ENCODE measurements at regions not wholly inside any gene's neighbourhood (a gene's known extent, or its start where the extent isn't known, plus 50 kb on each side); places are given as distances from the start of the nearest gene placed in this dataset.

GRCh38 chr2:16014041-16014787 is 73.9 kb downstream of the MYCN start:
- no peak for DNase-seq (ENCODE audit: low read depth)
- no peak for FAIRE-seq

DNA sequence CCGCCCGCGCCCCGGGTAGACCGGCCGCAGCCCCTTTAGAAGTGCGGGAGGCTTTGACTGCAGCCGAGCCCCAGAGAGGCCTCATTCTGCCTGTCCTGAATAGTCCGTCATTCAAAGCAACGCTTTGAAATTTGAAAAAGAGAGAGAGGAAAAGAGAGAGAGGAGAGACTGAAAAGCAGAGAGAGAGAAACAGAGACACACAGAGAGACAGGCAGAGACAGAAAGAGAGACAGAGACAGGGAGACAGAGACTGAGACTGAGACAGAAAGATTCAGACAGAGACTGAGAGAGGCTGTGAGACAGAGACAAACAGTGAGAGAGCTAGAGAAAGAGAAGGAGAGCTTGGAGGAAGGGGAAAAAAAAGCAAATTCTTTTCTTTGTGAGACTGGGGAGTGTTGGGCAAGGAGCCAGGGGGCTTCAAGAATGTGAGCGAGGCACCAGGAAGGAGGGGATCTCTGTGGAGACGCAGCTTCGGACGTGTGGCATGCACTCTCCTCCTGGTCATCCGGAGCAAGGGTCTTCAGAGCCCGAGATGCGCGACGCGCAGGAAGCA is 73.1 kb downstream of the MYCN start:
- Histone ChIP-seq H3K4me3 (ENCODE audit: low read depth, low read length) (no peak overlapping the region), H3K36me3 (ENCODE audit: control insufficient read depth, insufficient read depth, low read length) (no peaks in the 10 kb centered on the region), H3K27me3 (ENCODE audit: control insufficient read depth, insufficient read depth, low read length) (peaks cover 2% of the 10 kb centered on the region)
- FAIRE-seq (no peak), DNase-seq (ENCODE audit: low read depth) (no peak)
- TF ChIP-seq CTCF (IDR thresholded peaks at IDR 0.05; ENCODE audit: insufficient read depth, low read length, severe bottlenecking), result no peak

More at GRCh38 chr2:16014041-16014787, 73.9 kb downstream of the MYCN start:
- Histone ChIP-seq H3K36me3 (ENCODE audit: control insufficient read depth, insufficient read depth, low read length) (no peaks in the 10 kb centered on the region), H3K27me3 (ENCODE audit: control insufficient read depth, insufficient read depth, low read length) (peaks cover 2% of the 10 kb centered on the region), H3K4me3 (ENCODE audit: low read depth, low read length) (no peak overlapping the region)
- TF ChIP-seq CTCF (IDR thresholded peaks at IDR 0.05; ENCODE audit: insufficient read depth, low read length, severe bottlenecking), result no peak

GRCh38 chr2:16012626-16013358 is 72.4 kb downstream of the MYCN start:
- FAIRE-seq, result peak; percentile 7

GRCh38 chr2:16012029-16012596 is 71.8 kb downstream of the MYCN start:
- DNase-seq (ENCODE audit: low read depth) (no peak), FAIRE-seq (no peak)
- no peak for TF ChIP-seq CTCF (IDR thresholded peaks at IDR 0.05; ENCODE audit: insufficient read depth, low read length, severe bottlenecking)
- no peaks in the 10 kb centered on the region for H3K36me3 ChIP-seq (ENCODE audit: control insufficient read depth, insufficient read depth, low read length)
- peaks cover 2% of the 10 kb centered on the region for H3K27me3 ChIP-seq (ENCODE audit: control insufficient read depth, insufficient read depth, low read length)
- H3K4me3 ChIP-seq (ENCODE audit: low read depth, low read length), result no peak overlapping the region

More at GRCh38 chr2:16012626-16013358, 72.4 kb downstream of the MYCN start:
- no peak for TF ChIP-seq CTCF (IDR thresholded peaks at IDR 0.05; ENCODE audit: insufficient read depth, low read length, severe bottlenecking)
- no peak overlapping the region for H3K4me3 ChIP-seq (ENCODE audit: low read depth, low read length)
- DNase-seq (ENCODE audit: low read depth), result peak; percentile 65
- H3K27me3 ChIP-seq (ENCODE audit: control insufficient read depth, insufficient read depth, low read length), result peaks cover 2% of the 10 kb centered on the region
- H3K36me3 ChIP-seq (ENCODE audit: control insufficient read depth, insufficient read depth, low read length), result no peaks in the 10 kb centered on the region

DNA sequence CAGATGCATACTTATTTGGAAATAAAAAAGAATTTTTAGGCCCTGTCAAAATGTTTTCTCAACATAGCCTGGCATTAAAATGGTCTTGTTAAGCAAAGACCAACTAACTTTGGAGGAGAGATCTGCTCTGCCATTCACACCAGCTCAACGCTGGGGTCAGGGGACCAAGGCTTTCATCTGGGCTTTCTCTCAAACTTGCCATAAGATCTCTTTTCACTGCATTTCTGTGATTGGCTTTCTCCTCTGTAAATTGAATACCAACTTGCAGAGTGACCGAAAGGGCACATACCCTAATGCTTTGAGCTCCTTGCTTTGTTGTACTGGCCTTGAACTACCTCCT is 71.2 kb downstream of the MYCN start:
- no peaks in the 10 kb centered on the region for H3K36me3 ChIP-seq (ENCODE audit: control insufficient read depth, insufficient read depth, low read length)
- TF ChIP-seq CTCF (IDR thresholded peaks at IDR 0.05; ENCODE audit: insufficient read depth, low read length, severe bottlenecking), result no peak
- FAIRE-seq (no peak), DNase-seq (ENCODE audit: low read depth) (no peak)
- peaks cover 2% of the 10 kb centered on the region for H3K27me3 ChIP-seq (ENCODE audit: control insufficient read depth, insufficient read depth, low read length)
- H3K4me3 ChIP-seq (ENCODE audit: low read depth, low read length), result no peak overlapping the region
